ENCODE measurements at regions not wholly inside any gene's neighbourhood (a gene's known extent, or its start where the extent isn't known, plus 50 kb on each side); places are given as distances from the start of the nearest gene placed in this dataset.

DNA sequence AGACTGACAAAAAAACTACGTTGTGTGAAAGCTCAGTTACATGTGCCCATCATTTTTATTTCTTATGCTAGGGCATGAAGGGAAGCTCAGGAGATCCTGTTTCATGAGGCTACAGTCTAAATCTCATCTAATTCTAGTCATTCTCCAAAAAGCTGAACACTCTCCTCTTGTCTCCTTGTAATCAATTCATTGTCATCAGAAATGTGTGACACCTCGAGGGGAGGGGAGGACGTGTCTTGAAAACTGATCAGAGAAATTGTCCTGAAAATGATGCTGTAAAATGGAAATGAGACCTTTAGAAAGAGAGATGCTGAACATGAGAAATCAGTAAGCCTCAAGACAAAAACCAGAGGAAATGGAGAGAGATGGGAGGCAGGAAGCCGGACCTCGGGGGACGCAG, 103.4 kb downstream of the DAD1 start:
- TF ChIP-seq ESRRG (CRISPR knock-in tag; IDR thresholded peaks at IDR 0.05) (no peak), SNAI2 (CRISPR knock-in tag; IDR thresholded peaks at IDR 0.05) (no peak), ZFP3 (CRISPR knock-in tag; IDR thresholded peaks at IDR 0.05) (no peak), RARB (CRISPR knock-in tag; IDR thresholded peaks at IDR 0.05) (no peak), TOX (CRISPR knock-in tag; IDR thresholded peaks at IDR 0.05; ENCODE audit: borderline replicate concordance) (no peak), CSDC2 (CRISPR knock-in tag; IDR thresholded peaks at IDR 0.05) (no peak), ISL1 (CRISPR knock-in tag; IDR thresholded peaks at IDR 0.05) (no peak), ZC3H10 (CRISPR knock-in tag; IDR thresholded peaks at IDR 0.05) (no peak), OSR1 (CRISPR knock-in tag; IDR thresholded peaks at IDR 0.05) (no peak), ZNF8 (CRISPR knock-in tag; IDR thresholded peaks at IDR 0.05) (no peak), TCF4 (CRISPR knock-in tag; IDR thresholded peaks at IDR 0.05; ENCODE audit: borderline replicate concordance) (no peak), ZFP30 (CRISPR knock-in tag; IDR thresholded peaks at IDR 0.05) (no peak), ARNTL (CRISPR knock-in tag; IDR thresholded peaks at IDR 0.05; ENCODE audit: borderline replicate concordance, low read depth) (no peak), BACH2 (CRISPR knock-in tag; IDR thresholded peaks at IDR 0.05; ENCODE audit: borderline replicate concordance) (no peak)
- TF ChIP-seq, protein P1, sequence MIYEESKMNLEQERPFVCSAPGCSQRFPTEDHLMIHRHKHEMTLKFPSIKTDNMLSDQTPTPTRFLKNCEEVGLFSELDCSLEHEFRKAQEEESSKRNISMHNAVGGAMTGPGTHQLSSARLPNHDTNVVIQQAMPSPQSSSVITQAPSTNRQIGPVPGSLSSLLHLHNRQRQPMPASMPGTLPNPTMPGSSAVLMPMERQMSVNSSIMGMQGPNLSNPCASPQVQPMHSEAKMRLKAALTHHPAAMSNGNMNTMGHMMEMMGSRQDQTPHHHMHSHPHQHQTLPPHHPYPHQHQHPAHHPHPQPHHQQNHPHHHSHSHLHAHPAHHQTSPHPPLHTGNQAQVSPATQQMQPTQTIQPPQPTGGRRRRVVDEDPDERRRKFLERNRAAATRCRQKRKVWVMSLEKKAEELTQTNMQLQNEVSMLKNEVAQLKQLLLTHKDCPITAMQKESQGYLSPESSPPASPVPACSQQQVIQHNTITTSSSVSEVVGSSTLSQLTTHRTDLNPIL (CRISPR knock-in tag; IDR thresholded peaks at IDR 0.05; ENCODE audit: low read depth): no peak
- TF ChIP-seq, protein P2, sequence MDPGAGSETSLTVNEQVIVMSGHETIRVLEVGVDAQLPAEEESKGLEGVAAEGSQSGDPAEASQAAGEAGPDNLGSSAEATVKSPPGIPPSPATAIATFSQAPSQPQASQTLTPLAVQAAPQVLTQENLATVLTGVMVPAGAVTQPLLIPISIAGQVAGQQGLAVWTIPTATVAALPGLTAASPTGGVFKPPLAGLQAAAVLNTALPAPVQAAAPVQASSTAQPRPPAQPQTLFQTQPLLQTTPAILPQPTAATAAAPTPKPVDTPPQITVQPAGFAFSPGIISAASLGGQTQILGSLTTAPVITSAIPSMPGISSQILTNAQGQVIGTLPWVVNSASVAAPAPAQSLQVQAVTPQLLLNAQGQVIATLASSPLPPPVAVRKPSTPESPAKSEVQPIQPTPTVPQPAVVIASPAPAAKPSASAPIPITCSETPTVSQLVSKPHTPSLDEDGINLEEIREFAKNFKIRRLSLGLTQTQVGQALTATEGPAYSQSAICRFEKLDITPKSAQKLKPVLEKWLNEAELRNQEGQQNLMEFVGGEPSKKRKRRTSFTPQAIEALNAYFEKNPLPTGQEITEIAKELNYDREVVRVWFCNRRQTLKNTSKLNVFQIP (CRISPR knock-in tag; IDR thresholded peaks at IDR 0.05; ENCODE audit: borderline replicate concordance, low read depth): no peak
- no peak for ATAC-seq

DNA sequence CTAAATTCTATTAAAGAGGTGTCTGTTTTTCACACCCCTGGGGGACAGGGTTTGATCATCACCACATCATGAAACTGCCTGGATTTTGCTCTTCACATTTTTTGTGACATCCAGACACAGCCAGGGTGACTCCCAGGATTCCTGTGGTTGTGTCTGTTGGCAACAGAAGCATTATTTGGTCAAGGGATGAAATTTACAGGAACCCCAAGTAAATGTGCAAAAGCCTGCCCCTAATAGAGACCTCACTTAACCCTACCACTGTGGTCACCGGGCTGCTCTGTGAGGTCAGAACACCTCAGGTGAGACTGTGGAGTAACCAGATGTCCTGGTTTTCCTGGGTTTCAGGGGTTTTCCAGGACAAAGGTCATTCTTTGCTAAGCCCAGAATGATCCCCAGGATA, 103.8 kb downstream of the DAD1 start:
- no peak for ATAC-seq
- TF ChIP-seq, protein P3, sequence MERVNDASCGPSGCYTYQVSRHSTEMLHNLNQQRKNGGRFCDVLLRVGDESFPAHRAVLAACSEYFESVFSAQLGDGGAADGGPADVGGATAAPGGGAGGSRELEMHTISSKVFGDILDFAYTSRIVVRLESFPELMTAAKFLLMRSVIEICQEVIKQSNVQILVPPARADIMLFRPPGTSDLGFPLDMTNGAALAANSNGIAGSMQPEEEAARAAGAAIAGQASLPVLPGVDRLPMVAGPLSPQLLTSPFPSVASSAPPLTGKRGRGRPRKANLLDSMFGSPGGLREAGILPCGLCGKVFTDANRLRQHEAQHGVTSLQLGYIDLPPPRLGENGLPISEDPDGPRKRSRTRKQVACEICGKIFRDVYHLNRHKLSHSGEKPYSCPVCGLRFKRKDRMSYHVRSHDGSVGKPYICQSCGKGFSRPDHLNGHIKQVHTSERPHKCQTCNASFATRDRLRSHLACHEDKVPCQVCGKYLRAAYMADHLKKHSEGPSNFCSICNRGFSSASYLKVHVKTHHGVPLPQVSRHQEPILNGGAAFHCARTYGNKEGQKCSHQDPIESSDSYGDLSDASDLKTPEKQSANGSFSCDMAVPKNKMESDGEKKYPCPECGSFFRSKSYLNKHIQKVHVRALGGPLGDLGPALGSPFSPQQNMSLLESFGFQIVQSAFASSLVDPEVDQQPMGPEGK (CRISPR knock-in tag; IDR thresholded peaks at IDR 0.05; ENCODE audit: borderline replicate concordance): no peak
- TF ChIP-seq TOX (CRISPR knock-in tag; IDR thresholded peaks at IDR 0.05; ENCODE audit: borderline replicate concordance): no peak
- no peak for TF ChIP-seq PPARA (CRISPR knock-in tag; IDR thresholded peaks at IDR 0.05; ENCODE audit: borderline replicate concordance)
- TF ChIP-seq, protein P2 (CRISPR knock-in tag; IDR thresholded peaks at IDR 0.05; ENCODE audit: borderline replicate concordance, low read depth): no peak
- no peak for TF ChIP-seq SNAI2 (CRISPR knock-in tag; IDR thresholded peaks at IDR 0.05)
- TF ChIP-seq OSR1 (CRISPR knock-in tag; IDR thresholded peaks at IDR 0.05): no peak
- TF ChIP-seq ZC3H10 (CRISPR knock-in tag; IDR thresholded peaks at IDR 0.05): no peak
- TF ChIP-seq ESRRG (CRISPR knock-in tag; IDR thresholded peaks at IDR 0.05): no peak
- no peak for TF ChIP-seq GLIS3 (CRISPR knock-in tag; IDR thresholded peaks at IDR 0.05)

DNA sequence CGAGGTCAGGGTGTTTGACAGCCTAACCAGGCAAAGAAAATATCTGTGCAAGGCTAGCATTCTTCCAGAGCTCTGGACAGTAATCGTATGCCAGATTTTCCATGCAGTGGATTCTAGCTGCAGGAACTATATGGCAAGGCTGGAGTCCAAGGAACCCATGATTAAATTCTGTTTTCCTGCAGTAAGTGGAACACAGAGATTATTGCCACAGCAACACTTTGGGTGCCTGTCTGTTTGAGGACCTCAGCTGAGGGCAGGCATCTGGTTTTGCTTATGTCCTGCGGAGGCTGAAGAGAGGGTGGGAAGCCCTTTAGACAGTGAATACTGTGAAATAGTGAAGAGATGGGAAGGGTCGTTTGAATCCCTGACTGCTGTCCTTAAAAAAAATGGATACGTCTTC, 104.4 kb downstream of the DAD1 start:
- ATAC-seq: no peak
- no peak for TF ChIP-seq GLIS3 (CRISPR knock-in tag; IDR thresholded peaks at IDR 0.05)
- no peak for TF ChIP-seq BACH2 (CRISPR knock-in tag; IDR thresholded peaks at IDR 0.05; ENCODE audit: borderline replicate concordance)
- no peak for TF ChIP-seq TOX (CRISPR knock-in tag; IDR thresholded peaks at IDR 0.05; ENCODE audit: borderline replicate concordance)
- no peak for TF ChIP-seq ZNF70 (CRISPR knock-in tag; IDR thresholded peaks at IDR 0.05)
- TF ChIP-seq RARB (CRISPR knock-in tag; IDR thresholded peaks at IDR 0.05): no peak
- TF ChIP-seq OSR1 (CRISPR knock-in tag; IDR thresholded peaks at IDR 0.05): no peak
- TF ChIP-seq ZC3H10 (CRISPR knock-in tag; IDR thresholded peaks at IDR 0.05): no peak
- TF ChIP-seq, protein P4, sequence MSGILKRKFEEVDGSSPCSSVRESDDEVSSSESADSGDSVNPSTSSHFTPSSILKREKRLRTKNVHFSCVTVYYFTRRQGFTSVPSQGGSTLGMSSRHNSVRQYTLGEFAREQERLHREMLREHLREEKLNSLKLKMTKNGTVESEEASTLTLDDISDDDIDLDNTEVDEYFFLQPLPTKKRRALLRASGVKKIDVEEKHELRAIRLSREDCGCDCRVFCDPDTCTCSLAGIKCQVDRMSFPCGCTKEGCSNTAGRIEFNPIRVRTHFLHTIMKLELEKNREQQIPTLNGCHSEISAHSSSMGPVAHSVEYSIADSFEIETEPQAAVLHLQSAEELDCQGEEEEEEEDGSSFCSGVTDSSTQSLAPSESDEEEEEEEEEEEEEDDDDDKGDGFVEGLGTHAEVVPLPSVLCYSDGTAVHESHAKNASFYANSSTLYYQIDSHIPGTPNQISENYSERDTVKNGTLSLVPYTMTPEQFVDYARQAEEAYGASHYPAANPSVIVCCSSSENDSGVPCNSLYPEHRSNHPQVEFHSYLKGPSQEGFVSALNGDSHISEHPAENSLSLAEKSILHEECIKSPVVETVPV (CRISPR knock-in tag; IDR thresholded peaks at IDR 0.05): no peak
